ENCODE measurements at regions not wholly inside any gene's neighbourhood (a gene's known extent, or its start where the extent isn't known, plus 50 kb on each side); places are given as distances from the start of the nearest gene placed in this dataset.
"Not testable (repeated sequence)": the region's sequence is repeated elsewhere in the genome, so short reads cannot be mapped to it uniquely, and the experiment has no call there.

DNA sequence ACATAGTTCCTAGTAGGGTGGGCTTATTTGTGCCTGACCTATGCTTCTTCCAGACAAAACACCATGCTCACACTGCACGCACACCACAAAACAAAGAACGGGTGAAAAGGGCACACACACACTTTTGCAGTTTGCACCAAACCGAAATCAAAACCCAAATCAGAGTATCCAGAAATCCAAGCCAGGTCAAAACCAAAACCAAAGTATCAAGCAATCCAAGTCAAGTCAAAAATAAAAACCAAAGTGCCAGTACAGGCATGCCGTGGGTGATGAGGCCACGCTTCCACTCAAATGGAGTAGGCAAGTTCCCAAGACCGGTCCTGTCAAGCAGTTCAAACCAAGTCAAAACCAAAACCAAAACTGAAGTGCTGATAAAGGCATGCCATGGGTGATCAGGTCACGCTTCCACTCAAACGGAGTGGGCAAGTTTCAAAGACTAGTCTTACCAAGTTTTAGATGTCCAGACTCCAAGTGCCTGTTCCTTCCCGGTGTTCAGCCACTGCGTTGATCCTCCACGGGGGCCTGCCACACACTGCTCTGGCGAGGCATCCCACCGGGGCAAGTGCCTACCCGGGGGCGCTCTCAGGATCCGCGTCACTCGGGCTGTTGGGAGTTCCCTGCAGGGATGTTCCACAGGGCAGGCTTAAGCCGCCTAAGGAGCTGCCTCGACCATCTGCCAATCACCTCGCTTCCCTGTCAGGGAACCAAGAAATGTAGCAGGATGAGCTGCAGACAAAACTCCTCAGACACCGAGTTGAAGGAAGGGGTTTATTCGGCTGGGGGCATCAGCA lies 184.5 kb upstream of the SGO1 start:
- not testable (repeated sequence) for DNase-seq

DNA sequence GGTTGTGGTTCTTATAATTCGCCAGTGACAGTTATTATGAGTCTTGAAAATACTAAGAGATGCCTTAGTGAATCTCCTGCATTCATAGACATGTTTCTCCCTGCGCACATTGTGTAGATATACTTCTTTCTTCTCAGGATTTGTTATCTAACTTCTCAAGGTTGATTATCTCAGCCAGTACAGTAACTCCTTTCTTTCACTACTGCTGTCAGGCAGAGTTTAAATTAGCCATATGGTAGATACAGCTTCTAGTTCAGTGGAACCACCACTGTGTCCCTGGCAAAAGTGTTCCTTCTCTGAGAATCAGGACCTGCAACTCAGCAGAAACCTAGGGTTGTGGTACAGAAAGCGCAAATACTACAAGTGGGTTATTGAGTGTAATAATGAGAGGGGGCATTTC lies 175.0 kb upstream of the SGO1 start:
- no peak for DNase-seq

DNA sequence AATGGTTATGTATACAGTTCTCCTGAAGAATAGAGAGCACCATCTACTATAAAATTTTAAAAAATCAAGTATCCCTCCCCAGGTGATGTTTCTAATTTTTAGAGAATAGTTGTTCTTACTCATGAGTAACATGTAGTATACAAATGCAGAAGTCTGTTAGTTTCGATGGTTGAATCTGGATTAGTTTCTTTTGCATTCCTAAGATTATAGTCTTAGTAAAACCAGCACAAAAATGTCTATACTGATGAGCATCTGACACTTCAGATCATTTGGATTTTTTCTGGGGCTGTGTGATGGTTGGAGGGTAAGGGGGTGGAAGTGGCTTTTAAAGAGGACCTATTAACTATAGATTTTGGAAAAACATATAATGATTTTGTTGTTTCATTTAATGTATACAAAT lies 167.3 kb upstream of the SGO1 start:
- DNase-seq, result no peak

DNA sequence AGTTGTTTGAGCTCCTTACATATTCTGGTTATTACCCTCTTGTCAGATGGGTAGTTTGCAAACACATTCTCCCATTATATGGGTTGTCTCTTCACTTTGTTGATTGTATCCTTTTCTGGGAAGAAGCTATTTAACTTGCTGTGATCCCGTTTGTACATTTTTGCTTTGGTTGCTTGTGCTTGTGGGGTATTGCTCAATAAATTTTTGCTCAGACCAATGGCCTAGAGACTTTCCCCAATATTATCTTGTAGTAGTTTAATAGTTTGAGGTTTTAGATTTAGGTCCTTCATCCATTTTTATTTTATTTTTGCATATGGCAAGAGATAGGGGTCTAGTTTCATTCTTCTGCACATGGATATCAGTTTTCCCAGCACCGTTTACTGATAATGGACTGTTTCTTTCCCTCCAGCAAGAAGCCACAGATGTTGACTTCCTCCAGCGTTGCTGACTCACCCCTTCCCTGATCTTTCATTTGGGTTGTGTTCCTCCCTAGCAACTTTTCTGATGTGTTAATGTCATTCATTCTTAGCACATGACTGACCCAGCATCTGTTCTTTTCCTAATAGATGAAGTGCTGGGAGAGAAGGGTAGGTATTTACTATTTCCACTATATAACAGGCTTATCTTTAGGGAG lies 166.7 kb upstream of the SGO1 start:
- DNase-seq, result no peak

DNA sequence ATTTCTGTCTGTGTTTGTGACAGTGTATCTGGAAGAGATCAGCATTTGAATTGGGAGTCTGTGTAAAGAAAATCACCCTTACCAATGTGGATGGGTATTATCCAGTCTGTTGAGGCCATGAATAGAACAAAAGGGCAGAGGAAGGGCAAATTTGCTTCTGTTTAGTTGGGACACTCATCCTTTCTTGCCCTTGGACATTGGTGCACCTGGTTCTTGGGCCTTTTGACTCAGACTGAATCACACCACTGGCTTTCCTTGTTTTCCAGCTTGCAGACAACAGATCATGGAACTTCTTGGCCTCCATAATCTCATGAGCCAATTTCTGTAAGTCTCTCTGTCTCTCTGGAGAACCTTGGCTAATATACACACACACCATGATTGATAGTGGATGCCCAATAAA lies 164.4 kb upstream of the SGO1 start:
- DNase-seq, result no peak

DNA sequence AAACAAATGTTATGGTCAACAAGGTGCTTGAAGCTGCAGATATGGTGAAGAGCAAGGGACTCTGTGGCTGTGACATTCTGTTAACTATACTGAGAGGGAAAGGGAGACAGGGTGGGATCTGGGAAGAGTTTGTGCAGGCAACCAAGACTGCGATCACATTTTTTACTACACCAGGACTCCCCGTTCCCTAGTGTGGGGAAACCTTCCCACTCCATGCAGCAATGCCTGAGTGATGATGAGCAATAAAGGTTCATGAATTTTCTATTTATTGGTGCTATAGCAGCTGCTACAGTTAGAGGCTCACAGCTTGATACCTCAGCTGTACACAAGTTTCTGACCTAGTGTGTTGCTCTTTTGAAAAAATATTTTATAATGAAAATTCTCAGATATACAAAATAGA lies 160.9 kb upstream of the SGO1 start:
- no peak for DNase-seq

DNA sequence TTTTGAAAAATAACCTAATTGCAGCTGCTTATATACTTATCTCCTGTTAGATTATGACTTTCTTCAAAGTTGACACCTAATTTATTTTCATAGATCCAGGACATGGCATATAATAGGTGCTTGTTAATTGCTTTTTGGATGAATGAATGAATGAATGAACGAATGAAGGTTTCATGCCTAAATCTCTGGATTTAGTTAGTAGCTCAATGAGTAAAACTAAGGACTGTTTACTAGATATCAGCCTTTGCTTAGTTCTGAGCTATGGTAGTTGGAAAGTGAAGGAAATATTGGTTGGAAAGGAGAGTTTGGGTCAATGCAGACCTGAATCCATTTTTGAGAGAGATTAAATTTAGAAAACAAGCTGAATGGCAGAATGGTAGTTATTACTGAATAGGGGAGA lies 160.4 kb upstream of the SGO1 start:
- no peak for DNase-seq

DNA sequence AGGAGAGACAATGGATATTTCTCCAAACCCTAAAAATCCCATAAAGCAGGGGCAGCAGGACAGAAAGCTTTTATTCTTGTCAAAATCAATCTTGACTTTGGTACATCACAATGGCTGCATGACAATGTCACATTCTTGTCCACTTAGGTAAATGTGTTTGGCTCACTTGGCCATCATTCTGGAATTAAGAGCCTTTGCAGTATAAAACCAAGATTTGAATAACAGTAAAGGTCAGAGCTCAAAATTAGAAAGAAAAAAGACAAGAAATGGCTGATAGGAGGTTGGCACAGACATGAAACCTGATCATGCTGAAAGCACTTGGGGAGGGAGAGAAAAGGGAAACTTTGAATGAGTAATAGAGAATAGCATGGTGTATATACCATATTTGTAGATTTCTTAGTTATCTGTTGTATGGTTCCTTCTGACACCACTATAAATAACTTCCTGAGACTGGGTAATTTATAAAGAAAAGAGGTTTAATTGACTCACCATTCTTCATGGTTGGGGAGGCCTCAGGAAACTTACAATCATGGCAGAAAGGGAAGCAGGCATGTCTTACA lies 158.5 kb upstream of the SGO1 start:
- DNase-seq, result no peak

DNA sequence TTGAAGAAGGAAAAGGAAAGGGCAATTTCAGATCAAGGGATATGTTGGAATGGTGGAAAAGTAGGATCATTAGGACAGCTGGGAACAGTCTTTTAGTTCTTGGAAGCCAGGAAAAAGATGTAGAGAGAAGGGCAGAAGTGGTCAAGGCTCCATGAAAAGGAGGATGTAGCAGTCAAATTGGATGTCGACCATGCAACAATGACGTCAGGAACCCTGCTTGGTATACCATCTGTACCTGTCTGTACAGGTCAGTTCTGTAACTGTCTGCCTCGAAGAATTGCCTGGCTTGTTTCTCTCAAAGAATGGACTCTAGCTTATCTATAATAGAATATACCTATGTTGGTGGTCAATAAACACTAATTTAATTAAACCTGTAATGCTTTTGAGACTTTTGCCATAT lies 157.8 kb upstream of the SGO1 start:
- no peak for DNase-seq

DNA sequence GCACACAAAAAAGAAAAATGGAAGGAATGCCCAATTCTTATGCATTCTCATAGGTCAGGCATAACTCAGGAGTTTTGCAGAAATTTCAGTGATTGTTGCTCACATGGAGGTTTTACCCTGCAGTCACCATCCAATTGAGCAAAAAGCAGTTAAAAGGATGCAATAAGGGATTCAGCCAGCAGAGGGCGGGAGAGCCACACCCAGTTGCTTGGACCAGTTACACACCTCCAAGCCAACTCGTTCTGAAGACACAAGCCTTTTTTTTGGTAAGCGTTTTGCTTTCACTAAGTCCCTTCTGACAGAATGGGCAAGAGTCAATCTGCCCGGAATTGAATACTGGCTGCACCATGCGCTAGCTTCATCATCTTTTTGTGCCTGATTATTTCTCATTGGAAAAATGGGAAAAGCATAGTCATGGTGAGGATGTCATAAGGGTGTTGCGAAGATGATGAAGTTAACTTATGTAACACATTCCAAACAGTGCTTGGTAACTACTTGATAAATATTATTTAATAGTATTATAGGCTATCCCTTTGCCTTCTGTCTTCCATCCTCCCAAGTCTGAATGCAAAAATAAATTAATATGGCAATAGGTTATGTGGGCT lies 154.4 kb upstream of the SGO1 start:
- DNase-seq, result peak; percentile 67

DNA sequence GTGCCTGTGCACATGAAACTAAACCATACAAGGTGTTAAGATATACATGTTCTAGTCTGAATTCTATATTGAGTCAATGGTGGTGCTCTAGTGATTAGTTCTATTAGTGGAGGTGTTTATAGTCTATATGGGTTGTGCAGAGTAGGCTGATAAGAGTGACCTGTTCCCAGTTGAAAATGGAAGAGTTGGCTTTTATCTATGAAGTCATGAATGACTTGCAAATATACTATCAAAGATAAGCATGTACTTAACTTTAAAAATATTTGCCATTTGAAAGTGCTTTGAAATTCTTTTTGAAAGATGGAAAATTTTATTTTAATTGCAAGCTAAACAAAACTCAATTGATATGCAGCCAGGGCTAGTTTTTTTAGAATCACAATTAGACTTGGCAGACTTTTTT lies 150.6 kb upstream of the SGO1 start:
- DNase-seq, result no peak

DNA sequence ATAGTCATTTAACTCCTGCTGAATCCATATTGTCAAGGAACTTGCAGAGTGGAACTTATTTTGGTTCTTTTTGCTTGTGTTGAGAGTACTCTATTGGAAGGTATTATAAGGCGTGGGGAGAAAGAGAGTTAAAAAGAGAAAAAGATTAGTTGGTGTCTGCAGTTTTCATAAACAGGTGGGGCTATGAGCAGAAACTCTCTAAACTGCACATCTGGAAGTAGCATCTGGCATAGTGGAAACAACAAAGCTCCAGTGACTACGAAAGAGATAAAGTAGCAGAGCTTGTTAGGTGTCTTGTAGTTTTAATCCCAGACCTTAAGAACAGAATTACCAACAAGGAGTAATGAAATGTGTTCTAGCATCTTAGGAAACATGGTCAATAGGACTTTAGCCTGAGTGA lies 148.8 kb upstream of the SGO1 start:
- DNase-seq, result no peak

DNA sequence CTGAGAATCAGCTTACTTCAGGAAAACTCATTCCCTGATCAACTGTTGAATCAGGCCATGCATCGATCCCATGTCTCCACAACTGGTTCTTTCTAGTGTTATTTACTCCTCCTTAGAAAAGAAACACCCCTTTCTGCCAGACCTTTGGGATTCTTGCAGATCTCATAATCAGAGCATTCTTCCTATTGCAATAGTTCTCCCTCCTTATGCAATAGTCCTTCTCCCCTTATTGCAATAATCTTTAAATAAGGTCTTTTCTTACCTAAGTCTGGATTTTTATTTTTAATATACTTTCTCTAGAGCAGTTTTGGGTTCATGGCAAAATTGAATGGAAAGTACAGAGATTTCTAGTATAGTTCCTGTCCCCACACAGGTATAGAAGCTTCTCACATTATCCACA lies 141.9 kb upstream of the SGO1 start:
- no peak for DNase-seq

DNA sequence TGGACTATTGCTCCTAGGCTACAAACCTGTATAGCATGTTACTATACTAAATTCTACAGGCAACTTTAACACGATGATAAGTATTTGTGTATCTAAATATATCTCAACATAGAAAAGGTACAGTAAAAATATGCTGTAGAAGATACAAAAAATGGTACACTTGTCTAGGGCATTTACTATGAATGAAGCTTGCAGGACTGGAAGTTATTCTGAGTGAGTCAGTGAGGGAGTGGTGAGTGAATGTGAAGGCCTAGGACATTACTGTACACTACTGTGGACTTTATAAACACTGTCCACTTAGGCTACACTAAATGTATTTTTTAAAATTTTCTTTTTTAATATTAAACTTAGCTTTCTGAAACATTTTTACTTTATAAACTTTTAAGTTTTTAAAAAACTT lies 140.5 kb upstream of the SGO1 start:
- DNase-seq, result no peak

DNA sequence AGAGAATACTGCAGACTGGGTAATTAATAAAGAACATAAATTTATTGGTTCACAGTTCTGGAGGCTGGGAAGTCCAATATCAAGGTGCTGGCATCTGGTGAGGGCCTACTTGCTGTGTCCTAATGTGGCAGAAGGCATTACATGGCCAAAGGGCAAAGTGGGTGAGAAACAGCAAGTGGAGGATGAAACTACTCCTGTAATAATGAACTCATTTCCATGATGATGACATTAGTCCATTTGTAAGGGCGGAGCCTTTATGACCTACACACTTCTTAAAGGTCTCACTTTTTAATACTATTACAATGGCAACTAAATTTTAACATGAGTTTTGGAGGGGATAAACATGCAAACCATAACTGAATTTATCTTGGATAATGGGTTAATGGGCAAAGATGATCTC lies 139.6 kb upstream of the SGO1 start:
- DNase-seq, result no peak

DNA sequence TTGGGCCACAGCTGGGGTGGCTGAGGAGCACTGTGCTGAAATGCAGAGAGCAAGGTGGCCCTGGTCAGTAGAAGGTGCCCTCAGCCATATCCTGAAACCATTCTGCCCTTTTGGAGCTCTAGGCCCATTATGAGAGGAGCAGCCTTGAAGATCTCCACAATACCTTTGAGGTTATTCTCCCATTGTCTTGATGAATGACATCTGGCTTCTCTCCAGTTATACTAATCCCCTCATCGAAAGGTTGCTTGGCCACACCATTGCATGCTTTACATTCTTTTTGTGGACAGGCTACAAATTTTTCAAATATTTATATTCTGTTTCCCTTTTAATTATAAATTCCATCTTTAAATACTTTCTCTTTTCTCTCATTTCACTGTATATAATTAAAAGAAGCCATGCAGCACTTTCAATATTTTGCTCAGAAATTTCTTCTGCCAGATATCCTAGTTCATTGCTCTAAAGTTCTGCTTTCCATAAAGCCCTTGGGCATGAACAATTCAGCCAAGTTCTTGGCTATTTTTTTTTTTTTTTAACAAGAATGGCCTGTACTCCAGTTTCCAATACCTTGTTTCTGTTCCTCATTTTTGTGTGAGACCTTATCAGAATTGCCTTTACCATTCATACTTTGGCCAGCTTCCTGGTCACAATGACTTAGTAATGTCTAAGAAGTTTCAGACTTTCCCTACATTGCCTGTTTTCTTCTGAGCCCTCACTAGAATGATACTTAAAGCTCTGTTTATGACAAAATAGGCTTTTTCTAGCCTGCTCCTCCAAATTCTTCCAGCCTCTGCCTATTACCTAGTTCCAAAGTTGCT lies 138.9 kb upstream of the SGO1 start:
- no peak for DNase-seq

DNA sequence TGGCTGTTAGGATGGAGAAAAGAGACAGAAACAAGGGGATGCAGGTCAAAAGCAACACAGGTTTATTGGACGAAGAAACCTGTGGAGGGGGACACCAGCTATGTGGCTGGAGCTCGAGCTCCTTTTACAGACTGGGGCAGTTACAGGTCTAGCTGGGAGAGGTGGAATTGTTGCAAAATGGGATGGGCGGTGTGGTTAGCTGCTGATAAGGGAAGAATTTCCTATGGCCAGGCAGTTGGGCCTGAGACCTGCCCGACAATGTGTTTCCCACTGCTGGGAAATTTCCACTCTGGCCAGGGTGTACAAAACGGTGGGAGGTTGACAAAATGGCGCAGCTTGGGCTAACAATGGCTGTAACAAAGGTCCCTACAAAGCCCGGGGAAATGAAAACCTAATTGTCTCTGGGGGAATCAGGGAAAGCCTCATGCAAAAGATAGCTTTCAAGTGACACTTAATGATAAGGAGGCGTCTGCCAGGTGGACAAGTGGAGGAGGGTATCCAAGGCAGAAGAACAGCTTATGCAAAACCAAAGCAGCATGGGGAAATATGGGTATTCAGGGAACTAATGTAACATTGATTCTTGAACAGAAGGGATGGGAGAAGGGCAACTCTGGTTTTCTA lies 137.4 kb upstream of the SGO1 start:
- no peak for DNase-seq

DNA sequence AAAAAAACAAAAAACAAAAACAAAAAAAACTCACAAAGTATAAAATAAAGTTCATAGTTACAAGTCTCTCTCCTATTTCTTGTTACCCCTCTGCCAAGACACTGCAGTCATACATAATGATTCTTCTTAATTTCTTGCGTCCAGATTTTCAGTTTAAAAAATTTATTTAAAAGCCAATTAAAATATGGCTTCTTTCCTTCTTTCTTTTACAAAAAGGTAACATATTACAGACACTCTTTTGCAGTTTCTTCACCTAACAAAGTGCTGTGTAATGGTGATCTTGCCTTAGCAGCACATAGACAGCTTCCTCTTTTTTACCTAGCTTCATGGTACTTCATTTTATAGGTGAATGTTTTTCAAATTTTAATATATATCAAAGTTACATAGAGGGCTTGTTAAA lies 136.1 kb upstream of the SGO1 start:
- no peak for DNase-seq

DNA sequence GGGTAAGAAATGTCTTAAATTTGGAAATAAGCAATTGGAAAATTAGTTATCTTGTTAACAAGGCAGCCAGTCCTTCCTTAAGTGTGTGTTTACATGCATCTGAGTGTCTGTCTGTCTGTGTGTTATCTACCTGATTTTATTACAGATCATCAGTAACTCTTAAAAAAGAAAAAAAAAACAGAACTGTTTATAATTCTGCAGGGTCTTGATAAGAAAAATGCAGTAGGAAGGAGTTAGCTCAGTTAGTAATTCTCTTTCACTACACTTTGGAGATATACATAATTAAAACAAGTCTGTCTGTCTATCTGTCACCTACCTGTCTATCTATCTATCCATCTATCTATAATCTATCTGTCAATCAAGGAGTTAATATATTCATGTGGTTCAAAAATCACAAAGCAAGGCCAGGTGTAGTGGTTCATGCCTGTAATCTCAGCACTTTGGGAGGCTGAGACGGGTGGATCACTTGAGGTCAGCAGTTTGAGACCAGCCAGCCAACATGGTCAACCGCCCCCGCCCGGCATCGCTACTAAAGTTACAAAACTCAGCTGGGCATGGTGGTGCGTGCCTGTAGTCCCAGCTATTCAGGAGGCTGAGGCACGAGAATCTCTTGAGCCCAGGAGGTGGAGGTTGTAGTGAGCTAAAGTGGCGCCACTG lies 135.5 kb upstream of the SGO1 start:
- DNase-seq, result no peak

DNA sequence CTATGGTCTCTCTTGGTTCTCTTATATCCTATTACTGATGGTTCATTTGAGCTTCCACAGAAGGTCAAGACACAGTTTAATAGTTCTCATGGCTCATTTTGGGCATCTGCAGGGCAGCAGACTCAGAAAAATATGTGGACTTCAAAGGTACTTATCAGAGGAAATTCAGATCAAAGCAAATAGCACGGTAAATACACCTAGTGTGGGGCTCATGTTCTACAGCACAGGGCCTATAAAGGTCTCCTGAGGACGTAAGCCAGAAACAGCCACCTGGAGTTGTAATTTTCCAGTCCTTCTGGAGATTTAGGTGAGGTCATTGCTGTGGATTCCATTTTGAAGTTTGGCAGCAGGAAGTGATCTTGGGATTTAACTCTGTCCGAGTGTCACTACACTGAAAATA lies 134.5 kb upstream of the SGO1 start:
- no peak for DNase-seq

DNA sequence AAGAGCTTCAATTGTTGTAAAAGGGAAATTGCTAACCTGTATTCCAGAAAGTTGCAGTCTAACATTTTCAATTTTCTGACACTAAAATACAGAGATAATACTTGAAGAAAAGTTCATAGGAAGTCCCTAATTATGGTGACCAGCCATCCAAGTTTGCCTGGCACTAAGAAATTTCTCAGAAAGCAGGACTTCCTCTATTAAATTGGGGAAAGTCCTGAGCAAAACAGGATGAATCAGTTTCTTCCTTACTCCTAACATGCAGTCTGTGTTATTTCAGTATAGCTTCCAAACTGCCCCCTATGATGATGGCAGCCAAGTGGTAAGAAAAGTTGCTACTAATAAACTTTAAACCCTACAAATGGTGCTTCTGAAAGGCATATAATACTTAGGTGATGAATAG lies 133.5 kb upstream of the SGO1 start:
- DNase-seq, result no peak

DNA sequence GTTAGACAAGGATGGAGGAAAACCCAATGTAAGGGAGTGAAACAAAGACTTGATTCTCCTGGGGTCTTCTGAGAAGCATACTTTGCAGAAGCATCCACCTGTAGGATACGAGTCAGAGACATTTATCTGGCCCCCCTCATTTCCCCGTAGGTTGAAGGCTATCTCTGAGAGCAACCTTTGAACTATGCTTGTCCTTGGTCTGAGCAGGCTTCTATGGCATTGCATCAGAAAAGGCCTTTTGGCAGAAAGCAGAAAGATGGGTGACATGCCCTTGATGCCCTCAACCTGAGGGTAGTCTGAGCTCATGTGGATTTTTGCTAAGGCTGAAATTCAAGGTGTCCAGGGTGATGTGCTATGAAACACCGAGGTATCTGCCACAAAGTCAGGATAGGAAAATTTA lies 131.6 kb upstream of the SGO1 start:
- DNase-seq, result no peak

All from stimulated activated CD4-positive, alpha-beta T cell treated with anti-CD3 and anti-CD28 coated beads, Interleukin-4, amount 100 ng/mL, for 24 hours (primary cell).